ENCODE measurements at regions not wholly inside any gene's neighbourhood (a gene's known extent, or its start where the extent isn't known, plus 50 kb on each side); places are given as distances from the start of the nearest gene placed in this dataset.

DNA sequence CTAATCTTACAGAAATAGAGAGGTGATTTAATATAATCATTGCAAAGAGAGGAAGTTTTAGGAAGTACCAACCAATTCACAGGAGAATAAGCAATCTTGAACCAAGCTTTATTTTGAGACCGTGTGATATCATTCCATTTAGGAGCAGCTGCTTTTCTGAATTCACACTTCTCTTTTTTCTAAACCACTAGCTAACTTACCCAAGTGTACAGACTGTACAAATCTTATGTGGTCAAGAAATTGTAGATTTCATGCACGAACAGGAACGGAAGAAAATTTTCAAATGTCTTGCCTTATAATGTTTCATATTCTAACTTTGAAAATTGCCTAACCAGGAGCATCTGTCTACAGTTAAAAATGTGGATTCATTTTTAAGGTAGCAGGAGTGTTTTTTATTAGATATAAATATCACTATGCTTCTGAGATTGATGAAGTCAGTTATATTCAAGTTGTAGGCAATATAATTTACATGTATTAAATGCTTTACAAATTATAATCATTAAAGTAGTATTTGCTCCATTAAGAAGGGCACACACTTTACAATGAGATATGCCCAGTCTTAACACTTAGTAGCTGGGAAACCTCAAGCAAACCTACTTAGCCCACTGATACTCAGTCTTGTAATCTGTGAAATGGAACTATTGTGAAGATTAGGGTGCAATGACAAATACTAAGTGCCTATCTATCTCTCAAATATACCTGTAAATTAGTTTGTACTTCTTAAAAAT is 86.7 kb upstream of the FOXN2 start:
- FAIRE-seq (no peak), DNase-seq (ENCODE audit: low read depth, low spot score) (no peak)
- TF ChIP-seq, protein P1, sequence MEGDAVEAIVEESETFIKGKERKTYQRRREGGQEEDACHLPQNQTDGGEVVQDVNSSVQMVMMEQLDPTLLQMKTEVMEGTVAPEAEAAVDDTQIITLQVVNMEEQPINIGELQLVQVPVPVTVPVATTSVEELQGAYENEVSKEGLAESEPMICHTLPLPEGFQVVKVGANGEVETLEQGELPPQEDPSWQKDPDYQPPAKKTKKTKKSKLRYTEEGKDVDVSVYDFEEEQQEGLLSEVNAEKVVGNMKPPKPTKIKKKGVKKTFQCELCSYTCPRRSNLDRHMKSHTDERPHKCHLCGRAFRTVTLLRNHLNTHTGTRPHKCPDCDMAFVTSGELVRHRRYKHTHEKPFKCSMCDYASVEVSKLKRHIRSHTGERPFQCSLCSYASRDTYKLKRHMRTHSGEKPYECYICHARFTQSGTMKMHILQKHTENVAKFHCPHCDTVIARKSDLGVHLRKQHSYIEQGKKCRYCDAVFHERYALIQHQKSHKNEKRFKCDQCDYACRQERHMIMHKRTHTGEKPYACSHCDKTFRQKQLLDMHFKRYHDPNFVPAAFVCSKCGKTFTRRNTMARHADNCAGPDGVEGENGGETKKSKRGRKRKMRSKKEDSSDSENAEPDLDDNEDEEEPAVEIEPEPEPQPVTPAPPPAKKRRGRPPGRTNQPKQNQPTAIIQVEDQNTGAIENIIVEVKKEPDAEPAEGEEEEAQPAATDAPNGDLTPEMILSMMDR (optimal IDR thresholded peaks at IDR 0.05 in 1 of 3, IDR thresholded peaks at IDR 0.05 in 1 of 3, conservative IDR thresholded peaks at IDR 0.05 in 1 of 3; ENCODE audit: extremely low read depth in 1 of 3, insufficient read depth in 2 of 3, low read length in 3 of 3), result no peak
- TF ChIP-seq EZH2 (IDR thresholded peaks at IDR 0.05; ENCODE audit: low read length), result no peak
- Histone ChIP-seq H3K4me1 (ENCODE audit: control insufficient read depth, extremely low read depth, insufficient read depth, low read length) (no peaks in the 10 kb centered on the region), H3K27me3 (ENCODE audit: control insufficient read depth, extremely low read depth, insufficient read depth, low read length) (no peaks in the 10 kb centered on the region), H3K4me2 (ENCODE audit: control insufficient read depth, extremely low read depth, insufficient read depth, low read depth, low read length) (no peak overlapping the region), H3K9me3 (ENCODE audit: control insufficient read depth, low read depth, low read length) (no peaks in the 10 kb centered on the region), H3K79me2 (ENCODE audit: control insufficient read depth, insufficient read depth, low read length) (no peaks in the 10 kb centered on the region), H3K36me3 (ENCODE audit: control insufficient read depth in 2 of 2, extremely low read depth in 1 of 2, insufficient read depth in 2 of 2, low read length in 2 of 2) (no peaks in the 10 kb centered on the region), H3K9ac (ENCODE audit: control insufficient read depth, extremely low read depth, insufficient read depth, low read length) (no peak overlapping the region), H4K20me1 (ENCODE audit: control insufficient read depth, extremely low read depth, insufficient read depth, low read length) (no peaks in the 10 kb centered on the region), H3K9me1 (ENCODE audit: control insufficient read depth, extremely low read depth, insufficient read depth, low read length) (no peaks in the 10 kb centered on the region), H3K27ac (ENCODE audit: control insufficient read depth, insufficient read depth, low read length) (no peak overlapping the region), H3K4me3 (ENCODE audit: control insufficient read depth in 2 of 3, extremely low read depth in 1 of 3, insufficient read depth in 2 of 3, low read depth in 1 of 3, low read length in 3 of 3) (no peak overlapping the region), H2AFZ (ENCODE audit: control insufficient read depth, low read length) (no peak overlapping the region)
- dilution Hi-C loops (cut with MboI; ENCODE audit: extremely low pct_ligation_motif_present, low sequenced_read_pairs), result no loop called here

DNA sequence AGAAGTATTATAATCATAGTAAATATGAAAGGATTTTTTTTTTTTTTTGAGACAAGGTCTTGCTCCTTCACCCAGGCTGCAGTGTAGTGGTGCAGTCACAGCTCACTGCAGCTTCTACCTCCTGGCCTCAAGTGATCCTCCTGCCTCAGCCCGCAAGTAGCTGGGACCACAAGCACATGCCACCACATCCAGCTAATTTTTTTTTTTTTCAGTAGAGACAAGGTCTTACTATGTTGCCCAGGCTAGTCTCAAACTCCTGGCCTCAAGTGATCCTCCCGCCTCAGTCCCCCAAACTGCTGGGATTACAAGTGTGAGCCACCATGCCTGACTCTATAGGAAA is 86.2 kb upstream of the FOXN2 start:
- TF ChIP-seq, protein P1 (optimal IDR thresholded peaks at IDR 0.05 in 1 of 3, IDR thresholded peaks at IDR 0.05 in 1 of 3, conservative IDR thresholded peaks at IDR 0.05 in 1 of 3; ENCODE audit: extremely low read depth in 1 of 3, insufficient read depth in 2 of 3, low read length in 3 of 3), result no peak
- TF ChIP-seq EZH2 (IDR thresholded peaks at IDR 0.05; ENCODE audit: low read length), result no peak
- Histone ChIP-seq H3K27me3 (ENCODE audit: control insufficient read depth, extremely low read depth, insufficient read depth, low read length) (no peaks in the 10 kb centered on the region), H3K9me1 (ENCODE audit: control insufficient read depth, extremely low read depth, insufficient read depth, low read length) (no peaks in the 10 kb centered on the region), H3K9ac (ENCODE audit: control insufficient read depth, extremely low read depth, insufficient read depth, low read length) (no peak overlapping the region), H3K79me2 (ENCODE audit: control insufficient read depth, insufficient read depth, low read length) (no peaks in the 10 kb centered on the region), H3K4me2 (ENCODE audit: control insufficient read depth, extremely low read depth, insufficient read depth, low read depth, low read length) (no peak overlapping the region), H3K27ac (ENCODE audit: control insufficient read depth, insufficient read depth, low read length) (no peak overlapping the region), H3K36me3 (ENCODE audit: control insufficient read depth in 2 of 2, extremely low read depth in 1 of 2, insufficient read depth in 2 of 2, low read length in 2 of 2) (no peaks in the 10 kb centered on the region), H4K20me1 (ENCODE audit: control insufficient read depth, extremely low read depth, insufficient read depth, low read length) (no peaks in the 10 kb centered on the region), H2AFZ (ENCODE audit: control insufficient read depth, low read length) (no peak overlapping the region), H3K4me1 (ENCODE audit: control insufficient read depth, extremely low read depth, insufficient read depth, low read length) (no peaks in the 10 kb centered on the region), H3K9me3 (ENCODE audit: control insufficient read depth, low read depth, low read length) (no peaks in the 10 kb centered on the region), H3K4me3 (ENCODE audit: control insufficient read depth in 2 of 3, extremely low read depth in 1 of 3, insufficient read depth in 2 of 3, low read depth in 1 of 3, low read length in 3 of 3) (no peak overlapping the region)
- DNase-seq (ENCODE audit: low read depth, low spot score) (no peak), FAIRE-seq (no peak)
- dilution Hi-C loops (cut with MboI; ENCODE audit: extremely low pct_ligation_motif_present, low sequenced_read_pairs), result no loop called here
